Testis (tissue), 2 donors: ENCODE measurements at regions not wholly inside any gene's neighbourhood (a gene's known extent, or its start where the extent isn't known, plus 50 kb on each side); places are given as distances from the start of the nearest gene placed in this dataset.

ENCODE experiments used
- DNase-seq: peaks from one replicate; pipeline ENCODE4 v3.0.0-alpha.2; 2019
- H3K27ac ChIP-seq, 2 donors: fragments of 200-600 bp; sonication (generic); one replicate each; pipeline ENCODE4 v1.5.1; 2019
- H3K27me3 ChIP-seq: fragments of 200-600 bp; sonication (generic); one replicate; pipeline ENCODE4 v1.5.1; 2019
- H3K36me3 ChIP-seq: fragments of 200-600 bp; sonication (generic); one replicate; pipeline ENCODE4 v1.5.1; 2017; ENCODE audit warnings: low read depth; ENCODE audit errors: missing control alignments
- H3K4me1 ChIP-seq: fragments of 200-600 bp; sonication (generic); one replicate; pipeline ENCODE4 v1.5.1; 2019
- H3K4me3 ChIP-seq, 2 donors: fragments of 200-600 bp; sonication (generic); one replicate each; pipeline ENCODE4 v1.5.1; 2017 to 2019
- H3K9me3 ChIP-seq: fragments of 200-600 bp; sonication (generic); one replicate; pipeline ENCODE4 v1.5.1; 2017
- POLR2A ChIP-seq: fragments of 450-650 bp; IDR thresholded peaks from one replicate; pipeline ENCODE4 v1.6.1; 2017; ENCODE audit warnings: antibody characterized with exemption, mild to moderate bottlenecking, moderate library complexity
- WGBS, 2 donors: methylation state at CpG; one replicate each; pipeline ENCODE4 v1.1.5; 2018; 5-methylcytosine and 5-hydroxymethylcytosine counted together
- intact Hi-C: fragments of 100-400 bp; cut with DNase I; formaldehyde crosslinking; loops from one replicate; pipeline ENCODE4 v1.15.1; 2023; ENCODE audit warnings: low total_unique reads
- TF ChIP-seq, protein P1 (sequence below), 3 experiments: fragments of 450-650 bp in 2 of 3; fragments of 200-600 bp in 1 of 3; sonication (generic) in 1 of 3; IDR thresholded peaks; one replicate each; pipeline ENCODE4 v1.5.1; 2016 to 2019; ENCODE audit warnings: antibody characterized with exemption in 3 of 3, mild to moderate bottlenecking in 2 of 3, moderate library complexity in 1 of 3

DNA sequence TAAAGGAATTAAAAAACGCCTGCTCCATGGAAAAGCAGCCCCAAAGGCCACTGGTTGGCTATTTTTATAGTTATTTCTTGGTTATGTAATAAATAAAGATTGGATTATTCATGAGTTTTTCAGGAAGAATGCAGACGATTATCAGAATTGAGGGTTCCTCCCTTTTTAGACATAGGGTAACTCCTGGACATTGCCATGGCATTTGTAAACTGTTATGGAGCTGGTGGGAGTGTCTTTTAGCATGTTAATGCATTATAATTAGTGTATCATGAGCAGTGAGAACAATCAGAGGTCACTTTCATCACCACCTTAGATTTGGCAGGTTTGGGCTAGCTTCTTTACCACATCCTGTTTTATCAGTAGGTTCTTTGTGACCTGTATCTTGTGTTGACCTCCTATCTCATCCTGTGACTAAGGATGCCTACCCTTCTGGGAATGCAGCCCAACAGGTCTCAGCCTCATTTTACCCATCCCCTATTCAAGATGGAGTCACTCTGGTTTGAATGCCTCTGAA, 728.7 kb downstream of the GALC start:
- Histone ChIP-seq H3K4me1 (no peaks in the 10 kb centered on the region), H3K27ac (no peak overlapping the region), H3K9me3 (no peaks in the 10 kb centered on the region), H3K4me3 (no peak overlapping the region), H3K36me3 (no peaks in the 10 kb centered on the region), H3K27me3 (no peaks in the 10 kb centered on the region)
- no peak for TF ChIP-seq POLR2A
- TF ChIP-seq, protein P1, sequence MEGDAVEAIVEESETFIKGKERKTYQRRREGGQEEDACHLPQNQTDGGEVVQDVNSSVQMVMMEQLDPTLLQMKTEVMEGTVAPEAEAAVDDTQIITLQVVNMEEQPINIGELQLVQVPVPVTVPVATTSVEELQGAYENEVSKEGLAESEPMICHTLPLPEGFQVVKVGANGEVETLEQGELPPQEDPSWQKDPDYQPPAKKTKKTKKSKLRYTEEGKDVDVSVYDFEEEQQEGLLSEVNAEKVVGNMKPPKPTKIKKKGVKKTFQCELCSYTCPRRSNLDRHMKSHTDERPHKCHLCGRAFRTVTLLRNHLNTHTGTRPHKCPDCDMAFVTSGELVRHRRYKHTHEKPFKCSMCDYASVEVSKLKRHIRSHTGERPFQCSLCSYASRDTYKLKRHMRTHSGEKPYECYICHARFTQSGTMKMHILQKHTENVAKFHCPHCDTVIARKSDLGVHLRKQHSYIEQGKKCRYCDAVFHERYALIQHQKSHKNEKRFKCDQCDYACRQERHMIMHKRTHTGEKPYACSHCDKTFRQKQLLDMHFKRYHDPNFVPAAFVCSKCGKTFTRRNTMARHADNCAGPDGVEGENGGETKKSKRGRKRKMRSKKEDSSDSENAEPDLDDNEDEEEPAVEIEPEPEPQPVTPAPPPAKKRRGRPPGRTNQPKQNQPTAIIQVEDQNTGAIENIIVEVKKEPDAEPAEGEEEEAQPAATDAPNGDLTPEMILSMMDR (IDR thresholded peaks at IDR 0.05): no peak
- intact Hi-C loops: no loop called here
- WGBS, 2 donors: 75 to 79% methylated on average over 2 of the region's 2 CpGs
- DNase-seq: no peak

DNA sequence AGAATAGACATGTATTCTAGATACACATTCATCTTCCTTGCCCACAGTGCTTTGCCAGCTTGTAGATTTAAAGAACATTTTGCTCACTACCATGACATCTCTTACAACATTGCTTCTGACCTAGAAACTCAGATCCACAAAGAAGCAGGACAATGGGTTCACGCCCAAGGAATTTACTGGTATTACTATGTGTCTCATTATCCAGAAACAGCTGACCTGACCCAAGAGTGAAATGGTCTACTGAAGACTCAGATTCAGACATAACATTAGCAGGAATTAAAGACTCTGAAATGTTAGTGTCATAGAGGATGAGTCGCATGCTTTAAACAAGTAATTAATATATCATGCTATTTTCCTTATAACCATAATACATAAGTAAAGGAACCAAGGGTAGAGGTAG, 731.4 kb downstream of the GALC start:
- Histone ChIP-seq H3K4me1 (no peaks in the 10 kb centered on the region), H3K36me3 (no peaks in the 10 kb centered on the region), H3K27me3 (no peaks in the 10 kb centered on the region), H3K27ac (no peak overlapping the region), H3K4me3 (no peak overlapping the region), H3K9me3 (no peaks in the 10 kb centered on the region)
- 97 to 98% methylated on average over 2 of the region's 2 CpGs for WGBS, 2 donors
- no peak for TF ChIP-seq POLR2A
- TF ChIP-seq, protein P1 (IDR thresholded peaks at IDR 0.05): no peak
- no peak for DNase-seq
- intact Hi-C loops: no loop called here

DNA sequence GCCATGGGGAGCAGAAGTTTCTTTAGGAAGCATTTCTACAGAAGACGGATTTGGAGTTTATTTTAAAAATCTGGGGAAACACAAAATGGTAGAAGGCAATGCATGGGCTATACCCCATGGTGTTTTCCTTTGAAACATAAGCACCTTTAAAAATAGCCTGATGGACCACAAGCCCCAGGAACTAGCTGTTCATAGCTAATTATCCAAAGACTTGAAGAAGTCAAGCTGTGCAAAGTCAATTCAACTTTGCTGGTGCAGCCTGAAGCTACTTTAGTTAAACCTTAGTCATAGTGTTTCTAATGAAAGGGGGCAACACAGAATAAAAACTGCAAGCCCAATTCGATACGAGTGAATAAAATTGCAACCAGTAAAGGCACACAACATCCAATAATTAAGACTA, 732.5 kb downstream of the GALC start:
- Histone ChIP-seq H3K27me3 (no peaks in the 10 kb centered on the region), H3K27ac (no peak overlapping the region), H3K4me1 (no peaks in the 10 kb centered on the region), H3K36me3 (no peaks in the 10 kb centered on the region), H3K9me3 (no peaks in the 10 kb centered on the region), H3K4me3 (no peak overlapping the region)
- TF ChIP-seq, protein P1 (IDR thresholded peaks at IDR 0.05): no peak
- no peak for TF ChIP-seq POLR2A
- WGBS, 2 donors: 58 to 81% methylated on average over 3 of the region's 3 CpGs
- no peak for DNase-seq
- intact Hi-C loops: no loop called here

DNA sequence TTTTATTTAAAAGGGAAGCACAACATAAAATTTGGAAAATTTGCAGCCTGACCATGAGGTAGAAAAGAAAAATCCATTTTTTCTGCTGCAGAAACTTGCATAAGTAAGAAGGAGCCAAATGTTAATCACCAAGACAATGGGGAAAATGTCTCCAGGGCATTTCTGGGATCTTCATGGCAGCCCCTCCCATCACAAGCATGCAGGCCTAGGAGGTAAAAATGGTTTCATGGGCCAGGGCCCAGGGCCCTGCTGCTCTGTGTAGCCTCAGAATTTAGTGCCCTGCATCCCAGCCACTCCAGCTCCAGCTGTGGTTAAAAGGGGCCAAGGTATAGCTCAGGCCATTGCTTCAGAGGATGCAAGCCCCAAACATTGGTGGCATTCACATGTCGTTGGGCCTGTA, 735.6 kb downstream of the GALC start:
- Histone ChIP-seq H3K27ac (no peak overlapping the region), H3K9me3 (no peaks in the 10 kb centered on the region), H3K4me1 (no peaks in the 10 kb centered on the region), H3K4me3 (no peak overlapping the region), H3K36me3 (no peaks in the 10 kb centered on the region), H3K27me3 (no peaks in the 10 kb centered on the region)
- DNase-seq: no peak
- TF ChIP-seq, protein P1 (IDR thresholded peaks at IDR 0.05): no peak
- no peak for TF ChIP-seq POLR2A
- 100% methylated on average over 1 of the region's 1 CpG; no CpG with 5 or more reads in 1 of the 2 donors for WGBS, 2 donors
- intact Hi-C loops: no loop called here

DNA sequence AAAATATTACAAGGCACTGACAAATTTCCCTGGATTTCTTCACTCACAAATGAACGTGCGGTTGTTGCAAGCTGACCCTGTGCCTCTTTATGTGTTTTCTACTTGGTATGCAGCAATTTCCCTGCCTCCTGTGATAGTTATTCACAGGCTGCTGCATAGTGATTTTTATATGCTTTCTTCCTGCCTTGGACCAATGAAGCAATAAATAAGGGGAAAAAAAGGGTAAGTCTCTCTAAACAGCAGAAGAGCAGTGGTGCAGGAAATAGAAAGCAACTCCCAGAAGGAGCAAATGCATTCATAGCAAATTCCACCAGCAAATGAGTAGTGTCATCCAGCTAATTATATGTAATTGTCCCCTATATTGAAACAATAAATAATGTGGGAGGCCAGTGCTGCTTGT, 737.9 kb downstream of the GALC start:
- WGBS, 2 donors: 86 to 88% methylated on average over 2 of the region's 2 CpGs
- DNase-seq: no peak
- no peak overlapping the region for H3K4me3 ChIP-seq
- H3K4me1 ChIP-seq: no peaks in the 10 kb centered on the region
- H3K27me3 ChIP-seq: no peaks in the 10 kb centered on the region
- H3K36me3 ChIP-seq: no peaks in the 10 kb centered on the region
- no peak overlapping the region for H3K27ac ChIP-seq
- intact Hi-C loops: no loop called here
- no peaks in the 10 kb centered on the region for H3K9me3 ChIP-seq
- no peak for TF ChIP-seq POLR2A
- TF ChIP-seq, protein P1 (IDR thresholded peaks at IDR 0.05): no peak
